ENCODE measurements at regions not wholly inside any gene's neighbourhood (a gene's known extent, or its start where the extent isn't known, plus 50 kb on each side); places are given as distances from the start of the nearest gene placed in this dataset.

GRCh38 chr7:67426654-67427053, 430.0 kb downstream of the TYW1 start:
- DNase-seq = no peak

GRCh38 chr7:67429735-67430134, 433.1 kb downstream of the TYW1 start:
- no peak for DNase-seq

- DNase-seq = no peak
These were observed 436.1 kb downstream of the TYW1 start for GRCh38 chr7:67432536-67433234.

- no peak for DNase-seq
These were observed 439.4 kb downstream of the TYW1 start for GRCh38 chr7:67435894-67436535.

GRCh38 chr7:67438198-67438882, 441.7 kb downstream of the TYW1 start:
- no peak for DNase-seq

GRCh38 chr7:67438913-67439505, 442.4 kb downstream of the TYW1 start:
- DNase-seq = no peak

- DNase-seq = no peak
These were observed 443.7 kb downstream of the TYW1 start for GRCh38 chr7:67440321-67440720.

GRCh38 chr7:67445728-67446127, 449.1 kb downstream of the TYW1 start:
- DNase-seq = no peak

- DNase-seq = no peak
These were observed 450.7 kb downstream of the TYW1 start for GRCh38 chr7:67447297-67447696.

GRCh38 chr7:67448271-67448670, 451.6 kb downstream of the TYW1 start:
- no peak for DNase-seq

GRCh38 chr7:67450171-67450570, 453.5 kb downstream of the TYW1 start:
- no peak for DNase-seq

- no peak for DNase-seq
These were observed 454.7 kb downstream of the TYW1 start for GRCh38 chr7:67451306-67451705.

- DNase-seq = no peak
These were observed 455.9 kb downstream of the TYW1 start for GRCh38 chr7:67452516-67453026.

- DNase-seq = no peak
These were observed 457.1 kb downstream of the TYW1 start for GRCh38 chr7:67453580-67454380.

- DNase-seq = no peak
These were observed 458.9 kb downstream of the TYW1 start for GRCh38 chr7:67455508-67455907.

GRCh38 chr7:67462781-67463191, 466.2 kb downstream of the TYW1 start:
- DNase-seq = no peak

- no peak for DNase-seq
These were observed 466.7 kb downstream of the TYW1 start for GRCh38 chr7:67463316-67463715.

GRCh38 chr7:67463983-67464382, 467.4 kb downstream of the TYW1 start:
- no peak for DNase-seq

- DNase-seq = no peak
These were observed 469.5 kb downstream of the TYW1 start for GRCh38 chr7:67466109-67466508.

- no peak for DNase-seq
These were observed 473.7 kb downstream of the TYW1 start for GRCh38 chr7:67470256-67470751.

- no peak for DNase-seq
These were observed 478.7 kb downstream of the TYW1 start for GRCh38 chr7:67475293-67475692.

GRCh38 chr7:67478066-67478465, 481.4 kb downstream of the TYW1 start:
- no peak for DNase-seq
